ENCODE measurements at regions not wholly inside any gene's neighbourhood (a gene's known extent, or its start where the extent isn't known, plus 50 kb on each side); places are given as distances from the start of the nearest gene placed in this dataset.

DNA sequence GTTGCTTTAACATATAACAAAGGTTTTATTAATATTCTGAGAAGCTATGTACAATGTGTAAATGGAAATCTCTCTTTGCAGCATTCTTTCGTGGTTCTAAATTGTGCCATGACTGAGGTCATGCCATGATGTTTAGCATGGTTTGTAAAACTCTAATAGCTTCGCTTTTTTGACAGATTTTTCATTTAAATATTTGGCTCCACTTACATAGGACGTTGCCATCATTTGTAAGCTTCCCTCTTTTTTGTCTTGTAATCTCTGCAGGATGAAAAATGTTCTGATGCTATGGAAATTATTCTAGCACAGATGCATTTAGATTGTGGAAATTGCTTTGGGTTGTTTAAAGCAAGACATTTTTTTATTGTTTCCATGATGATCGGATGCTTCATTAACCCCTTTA is 1054.8 kb downstream of the MAT2B start:
- H3K9me3 ChIP-seq (ENCODE audit: control insufficient read depth, low read length), result no peaks in the 10 kb centered on the region
- H3K27ac ChIP-seq (ENCODE audit: insufficient read depth, low read length, poor library complexity, severe bottlenecking), result no peak overlapping the region
- H3K4me3 ChIP-seq (ENCODE audit: insufficient read depth, low read depth, low read length, poor library complexity, severe bottlenecking), result no peak overlapping the region
- H3K27me3 ChIP-seq (replicated peaks; ENCODE audit: control insufficient read depth, insufficient read depth, low read length, poor library complexity, severe bottlenecking), result no peaks in the 10 kb centered on the region
- DNase-seq, result no peak
- no peaks in the 10 kb centered on the region for H3K36me3 ChIP-seq (ENCODE audit: control insufficient read depth, insufficient read depth, low read length)
- H3K4me1 ChIP-seq (ENCODE audit: control insufficient read depth, insufficient read depth, low read length, poor library complexity, severe bottlenecking), result no peaks in the 10 kb centered on the region

DNA sequence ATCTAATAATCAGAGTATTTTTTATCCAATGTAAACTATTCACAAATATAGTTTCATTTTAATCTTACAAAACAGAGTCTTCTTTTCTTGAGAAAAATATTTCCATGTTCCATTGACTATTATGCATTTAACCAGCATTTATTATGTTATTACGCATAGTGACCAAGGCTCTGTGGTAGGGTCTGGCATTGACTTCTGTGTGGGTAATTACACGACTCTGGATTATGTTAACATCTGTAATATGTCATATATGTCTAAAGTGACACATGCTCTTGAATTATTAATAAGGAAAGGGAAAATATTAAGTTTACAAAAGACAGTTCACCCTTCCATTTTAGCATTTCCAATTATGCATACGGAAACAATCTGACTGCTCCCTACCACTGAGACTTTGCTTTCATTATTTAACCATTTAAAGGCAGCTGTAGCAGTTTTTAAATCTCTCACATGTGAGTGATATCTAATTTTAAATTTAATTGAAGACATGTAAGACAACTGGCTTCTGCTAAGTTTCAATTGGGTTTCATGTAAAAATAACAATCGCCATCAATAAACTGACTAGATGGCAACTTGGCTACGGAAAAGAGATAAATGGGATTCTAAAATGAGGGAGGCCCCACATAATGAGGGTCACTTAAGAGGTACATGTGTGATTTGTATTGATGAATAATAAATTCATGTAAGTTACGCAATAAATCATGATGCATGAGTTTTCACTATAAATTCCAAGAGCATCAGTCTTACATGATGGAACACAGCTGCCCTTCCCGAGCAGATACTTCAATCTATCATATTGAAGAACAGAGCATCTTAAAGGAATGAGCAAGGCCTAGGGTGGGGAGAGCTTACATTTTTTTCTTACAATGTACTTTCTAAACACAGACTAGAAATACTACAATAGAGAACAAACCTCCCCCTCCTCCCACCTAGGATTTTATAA is 1056.8 kb downstream of the MAT2B start:
- H3K27ac ChIP-seq (ENCODE audit: insufficient read depth, low read length, poor library complexity, severe bottlenecking), result no peak overlapping the region

DNA sequence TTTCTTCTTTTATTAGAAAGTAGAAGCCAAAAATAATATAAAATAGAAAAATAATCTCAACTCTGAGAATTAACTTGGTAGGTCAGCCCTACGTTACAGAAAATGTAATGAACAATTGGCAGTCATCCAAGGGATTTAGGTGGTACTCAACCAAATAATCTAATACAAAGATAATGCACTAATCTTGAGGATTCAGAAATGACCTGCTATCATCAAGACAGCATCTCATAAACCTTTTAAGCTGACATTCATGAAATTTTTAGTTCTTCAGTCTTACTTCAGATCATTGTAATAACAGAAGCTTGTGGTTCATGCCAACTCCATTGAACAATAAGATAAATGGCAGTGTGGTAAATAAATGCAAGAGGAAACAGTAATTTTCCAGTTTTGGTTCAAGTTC is 1058.0 kb downstream of the MAT2B start:
- no peak for DNase-seq
- H3K4me1 ChIP-seq (ENCODE audit: control insufficient read depth, insufficient read depth, low read length, poor library complexity, severe bottlenecking), result no peaks in the 10 kb centered on the region
- H3K36me3 ChIP-seq (ENCODE audit: control insufficient read depth, insufficient read depth, low read length), result no peaks in the 10 kb centered on the region
- no peak overlapping the region for H3K4me3 ChIP-seq (ENCODE audit: insufficient read depth, low read depth, low read length, poor library complexity, severe bottlenecking)
- H3K9me3 ChIP-seq (ENCODE audit: control insufficient read depth, low read length), result no peaks in the 10 kb centered on the region
- H3K27me3 ChIP-seq (replicated peaks; ENCODE audit: control insufficient read depth, insufficient read depth, low read length, poor library complexity, severe bottlenecking), result no peaks in the 10 kb centered on the region
- H3K27ac ChIP-seq (ENCODE audit: insufficient read depth, low read length, poor library complexity, severe bottlenecking), result no peak overlapping the region

More for the DNA sequence above, 1056.8 kb downstream of the MAT2B start:
- no peaks in the 10 kb centered on the region for H3K27me3 ChIP-seq (replicated peaks; ENCODE audit: control insufficient read depth, insufficient read depth, low read length, poor library complexity, severe bottlenecking)
- no peak overlapping the region for H3K4me3 ChIP-seq (ENCODE audit: insufficient read depth, low read depth, low read length, poor library complexity, severe bottlenecking)
- H3K9me3 ChIP-seq (ENCODE audit: control insufficient read depth, low read length), result no peaks in the 10 kb centered on the region
- no peak for DNase-seq
- H3K36me3 ChIP-seq (ENCODE audit: control insufficient read depth, insufficient read depth, low read length), result no peaks in the 10 kb centered on the region
- no peaks in the 10 kb centered on the region for H3K4me1 ChIP-seq (ENCODE audit: control insufficient read depth, insufficient read depth, low read length, poor library complexity, severe bottlenecking)

DNA sequence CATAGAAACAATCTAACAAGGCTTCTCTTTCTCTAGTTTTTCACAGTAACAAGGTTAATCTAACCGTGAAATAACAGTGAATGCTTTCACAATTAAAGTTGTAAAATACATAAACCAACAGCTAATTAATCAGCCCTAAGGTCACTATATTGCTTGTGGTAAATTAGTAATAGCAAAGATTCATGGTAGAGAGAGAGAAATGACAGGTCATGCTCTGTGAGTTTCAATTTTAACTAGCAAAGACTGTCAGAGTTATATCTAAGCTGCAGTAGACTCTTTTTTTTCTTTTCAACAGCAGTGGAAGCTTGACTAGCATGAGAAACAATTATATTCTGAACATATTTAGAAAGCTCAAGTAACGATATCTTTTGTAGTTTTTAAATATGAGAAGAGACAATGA is 1068.0 kb downstream of the MAT2B start:
- H3K4me1 ChIP-seq (ENCODE audit: control insufficient read depth, insufficient read depth, low read length, poor library complexity, severe bottlenecking), result no peaks in the 10 kb centered on the region
- H3K9me3 ChIP-seq (ENCODE audit: control insufficient read depth, low read length), result no peaks in the 10 kb centered on the region
- H3K27ac ChIP-seq (ENCODE audit: insufficient read depth, low read length, poor library complexity, severe bottlenecking), result no peak overlapping the region
- no peaks in the 10 kb centered on the region for H3K27me3 ChIP-seq (replicated peaks; ENCODE audit: control insufficient read depth, insufficient read depth, low read length, poor library complexity, severe bottlenecking)
- no peak for DNase-seq
- H3K4me3 ChIP-seq (ENCODE audit: insufficient read depth, low read depth, low read length, poor library complexity, severe bottlenecking), result no peak overlapping the region
- H3K36me3 ChIP-seq (ENCODE audit: control insufficient read depth, insufficient read depth, low read length), result no peaks in the 10 kb centered on the region

DNA sequence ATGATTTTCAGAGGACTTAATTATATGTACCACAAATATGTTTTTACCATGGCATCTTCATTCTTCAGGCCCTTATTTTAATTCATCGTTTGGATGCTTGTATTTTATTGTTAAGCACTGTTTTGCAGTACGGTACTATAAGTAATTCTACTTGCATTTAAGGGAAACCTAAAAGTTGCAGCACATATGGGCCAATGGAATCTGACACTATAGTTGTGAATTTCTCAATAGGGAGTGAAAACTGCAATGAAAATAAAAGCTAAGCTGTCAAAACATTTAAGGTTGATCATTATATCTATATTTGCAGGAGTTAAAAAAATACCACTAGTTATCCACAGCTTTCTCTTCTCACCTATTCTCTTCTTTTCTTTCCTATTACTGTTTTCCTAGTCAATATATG is 1071.8 kb downstream of the MAT2B start:
- Histone ChIP-seq H3K27me3 (replicated peaks; ENCODE audit: control insufficient read depth, insufficient read depth, low read length, poor library complexity, severe bottlenecking) (no peaks in the 10 kb centered on the region), H3K36me3 (ENCODE audit: control insufficient read depth, insufficient read depth, low read length) (no peaks in the 10 kb centered on the region), H3K4me1 (ENCODE audit: control insufficient read depth, insufficient read depth, low read length, poor library complexity, severe bottlenecking) (no peaks in the 10 kb centered on the region), H3K4me3 (ENCODE audit: insufficient read depth, low read depth, low read length, poor library complexity, severe bottlenecking) (no peak overlapping the region), H3K9me3 (ENCODE audit: control insufficient read depth, low read length) (no peaks in the 10 kb centered on the region), H3K27ac (ENCODE audit: insufficient read depth, low read length, poor library complexity, severe bottlenecking) (no peak overlapping the region)
- no peak for DNase-seq

DNA sequence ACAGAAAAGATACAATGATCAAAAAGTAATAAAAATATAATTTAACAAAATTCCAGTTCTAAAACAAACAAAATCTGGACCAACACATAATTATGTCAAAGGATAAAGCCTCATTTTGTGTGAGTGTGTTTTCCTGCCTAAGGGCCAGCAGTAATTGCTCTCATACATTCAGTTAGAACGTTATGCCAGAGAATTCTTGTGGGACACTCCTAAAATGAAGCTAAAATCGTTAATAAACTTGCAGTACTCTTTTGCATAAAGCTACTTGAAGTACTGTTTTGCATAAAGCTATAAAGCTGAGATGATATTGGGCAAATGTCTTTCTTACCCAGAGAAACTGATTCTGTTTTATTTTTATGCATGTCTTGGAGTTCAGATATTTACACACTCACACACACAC is 1072.3 kb downstream of the MAT2B start:
- Histone ChIP-seq H3K36me3 (ENCODE audit: control insufficient read depth, insufficient read depth, low read length) (no peaks in the 10 kb centered on the region), H3K4me3 (ENCODE audit: insufficient read depth, low read depth, low read length, poor library complexity, severe bottlenecking) (no peak overlapping the region), H3K27me3 (replicated peaks; ENCODE audit: control insufficient read depth, insufficient read depth, low read length, poor library complexity, severe bottlenecking) (no peaks in the 10 kb centered on the region), H3K27ac (ENCODE audit: insufficient read depth, low read length, poor library complexity, severe bottlenecking) (no peak overlapping the region), H3K4me1 (ENCODE audit: control insufficient read depth, insufficient read depth, low read length, poor library complexity, severe bottlenecking) (no peaks in the 10 kb centered on the region), H3K9me3 (ENCODE audit: control insufficient read depth, low read length) (no peaks in the 10 kb centered on the region)
- DNase-seq, result no peak

DNA sequence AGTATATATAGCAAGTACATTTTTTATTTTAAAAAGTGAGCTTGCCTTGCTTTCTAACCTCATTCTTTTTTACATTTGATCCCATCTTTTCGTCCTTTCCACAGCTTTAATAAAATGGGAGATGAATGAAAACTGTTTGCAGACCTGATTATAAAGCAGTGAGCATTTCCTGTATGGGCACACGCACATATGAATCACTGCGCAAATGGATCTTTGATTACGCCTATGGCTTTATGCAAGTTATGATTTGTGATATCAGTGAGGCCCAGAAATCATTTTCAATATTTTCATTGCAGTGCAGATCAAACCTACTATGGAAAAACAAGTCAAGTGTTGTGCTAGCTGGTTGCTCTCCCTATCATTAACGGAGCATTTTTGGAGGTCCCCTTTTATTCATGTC is 1073.0 kb downstream of the MAT2B start:
- no peaks in the 10 kb centered on the region for H3K4me1 ChIP-seq (ENCODE audit: control insufficient read depth, insufficient read depth, low read length, poor library complexity, severe bottlenecking)
- H3K27ac ChIP-seq (ENCODE audit: insufficient read depth, low read length, poor library complexity, severe bottlenecking), result no peak overlapping the region
- H3K27me3 ChIP-seq (replicated peaks; ENCODE audit: control insufficient read depth, insufficient read depth, low read length, poor library complexity, severe bottlenecking), result no peaks in the 10 kb centered on the region
- no peak overlapping the region for H3K4me3 ChIP-seq (ENCODE audit: insufficient read depth, low read depth, low read length, poor library complexity, severe bottlenecking)
- no peaks in the 10 kb centered on the region for H3K9me3 ChIP-seq (ENCODE audit: control insufficient read depth, low read length)
- DNase-seq, result no peak
- no peaks in the 10 kb centered on the region for H3K36me3 ChIP-seq (ENCODE audit: control insufficient read depth, insufficient read depth, low read length)

DNA sequence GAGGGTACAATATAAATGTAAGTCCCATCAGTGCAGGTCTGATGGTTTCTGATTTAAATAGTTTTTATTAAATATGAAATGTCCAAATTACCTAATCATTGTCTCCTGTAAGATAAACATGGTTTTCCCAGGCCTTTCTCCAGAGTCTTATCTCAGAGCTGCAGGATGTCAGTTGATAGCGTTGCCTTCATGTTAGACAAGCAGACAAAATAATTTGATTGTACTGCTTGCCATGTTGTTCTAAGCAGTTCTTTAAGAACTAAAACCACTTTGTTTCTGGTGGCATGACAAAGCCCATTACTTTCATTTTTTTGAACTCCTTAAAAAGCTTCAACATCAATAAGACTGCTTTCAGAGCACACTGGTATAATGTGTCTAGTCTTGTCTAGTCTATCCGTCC is 1073.5 kb downstream of the MAT2B start:
- Histone ChIP-seq H3K9me3 (ENCODE audit: control insufficient read depth, low read length) (no peaks in the 10 kb centered on the region), H3K4me3 (ENCODE audit: insufficient read depth, low read depth, low read length, poor library complexity, severe bottlenecking) (no peak overlapping the region), H3K36me3 (ENCODE audit: control insufficient read depth, insufficient read depth, low read length) (no peaks in the 10 kb centered on the region), H3K27me3 (replicated peaks; ENCODE audit: control insufficient read depth, insufficient read depth, low read length, poor library complexity, severe bottlenecking) (no peaks in the 10 kb centered on the region), H3K27ac (ENCODE audit: insufficient read depth, low read length, poor library complexity, severe bottlenecking) (no peak overlapping the region), H3K4me1 (ENCODE audit: control insufficient read depth, insufficient read depth, low read length, poor library complexity, severe bottlenecking) (no peaks in the 10 kb centered on the region)
- no peak for DNase-seq

DNA sequence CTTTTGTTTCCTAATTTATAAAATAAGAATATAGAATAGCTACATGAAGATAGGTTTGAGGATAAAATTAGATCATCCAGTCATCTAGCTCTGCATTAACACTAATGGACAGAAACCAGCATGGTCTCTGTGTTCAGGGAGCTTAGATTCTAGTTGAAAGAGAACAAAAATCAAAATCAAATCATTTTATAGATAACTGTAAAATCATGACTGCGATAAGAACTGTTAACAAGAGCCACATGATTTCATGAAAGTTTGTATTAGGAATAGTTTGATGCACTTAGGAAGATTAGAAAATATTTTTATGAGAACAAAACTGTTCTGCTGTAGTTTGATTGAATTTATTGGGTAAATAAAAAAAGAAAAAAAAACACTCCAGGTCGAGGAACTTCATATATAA is 1074.7 kb downstream of the MAT2B start:
- Histone ChIP-seq H3K4me1 (ENCODE audit: control insufficient read depth, insufficient read depth, low read length, poor library complexity, severe bottlenecking) (no peaks in the 10 kb centered on the region), H3K36me3 (ENCODE audit: control insufficient read depth, insufficient read depth, low read length) (no peaks in the 10 kb centered on the region), H3K27me3 (replicated peaks; ENCODE audit: control insufficient read depth, insufficient read depth, low read length, poor library complexity, severe bottlenecking) (no peaks in the 10 kb centered on the region), H3K9me3 (ENCODE audit: control insufficient read depth, low read length) (no peaks in the 10 kb centered on the region), H3K4me3 (ENCODE audit: insufficient read depth, low read depth, low read length, poor library complexity, severe bottlenecking) (no peak overlapping the region), H3K27ac (ENCODE audit: insufficient read depth, low read length, poor library complexity, severe bottlenecking) (no peak overlapping the region)
- DNase-seq, result no peak

DNA sequence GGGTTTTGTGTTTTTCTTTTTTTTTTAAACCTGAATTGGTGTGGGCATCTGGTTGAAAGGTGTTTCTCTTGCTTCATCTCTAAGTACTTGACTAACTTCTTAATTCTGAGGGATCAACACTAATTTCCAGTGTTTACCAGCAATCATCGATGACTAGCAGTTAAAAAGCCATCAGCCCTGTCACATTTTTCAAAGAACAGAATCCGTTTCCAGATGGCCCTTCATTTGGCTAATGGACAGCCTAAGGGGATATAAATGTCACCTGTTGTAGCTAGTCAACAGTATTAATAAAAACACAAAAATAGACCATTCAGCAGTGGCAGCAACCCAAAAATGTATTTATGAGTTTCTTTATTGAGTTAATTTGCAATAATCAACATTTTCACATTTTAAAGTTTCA is 1076.5 kb downstream of the MAT2B start:
- Histone ChIP-seq H3K4me1 (ENCODE audit: control insufficient read depth, insufficient read depth, low read length, poor library complexity, severe bottlenecking) (no peaks in the 10 kb centered on the region), H3K36me3 (ENCODE audit: control insufficient read depth, insufficient read depth, low read length) (no peaks in the 10 kb centered on the region), H3K27ac (ENCODE audit: insufficient read depth, low read length, poor library complexity, severe bottlenecking) (no peak overlapping the region), H3K4me3 (ENCODE audit: insufficient read depth, low read depth, low read length, poor library complexity, severe bottlenecking) (no peak overlapping the region), H3K9me3 (ENCODE audit: control insufficient read depth, low read length) (no peaks in the 10 kb centered on the region), H3K27me3 (replicated peaks; ENCODE audit: control insufficient read depth, insufficient read depth, low read length, poor library complexity, severe bottlenecking) (no peaks in the 10 kb centered on the region)
- no peak for DNase-seq

Data from effector memory CD4-positive, alpha-beta T cell (primary cell).